ENCODE measurements at regions not wholly inside any gene's neighbourhood (a gene's known extent, or its start where the extent isn't known, plus 50 kb on each side); places are given as distances from the start of the nearest gene placed in this dataset.

- no peak for DNase-seq (ENCODE audit: low read depth)
Observed at GRCh38 chr10:123557366-123558108, 108.6 kb upstream of the GPR26 start.

GRCh38 chr10:123558651-123559050 lies 107.5 kb upstream of the GPR26 start:
- DNase-seq (ENCODE audit: low read depth) = no peak

GRCh38 chr10:123559066-123559822 lies 106.9 kb upstream of the GPR26 start:
- no peak for DNase-seq (ENCODE audit: low read depth)

GRCh38 chr10:123559823-123560092 lies 106.4 kb upstream of the GPR26 start:
- DNase-seq (ENCODE audit: low read depth) = no peak

GRCh38 chr10:123560301-123561140 lies 105.6 kb upstream of the GPR26 start:
- no peak for DNase-seq (ENCODE audit: low read depth)

- no peak for DNase-seq (ENCODE audit: low read depth)
Observed at GRCh38 chr10:123561141-123561440, 105.1 kb upstream of the GPR26 start.

- no peak for DNase-seq (ENCODE audit: low read depth)
Observed at GRCh38 chr10:123562387-123562786, 103.8 kb upstream of the GPR26 start.

- DNase-seq (ENCODE audit: low read depth) = no peak
Observed at GRCh38 chr10:123562811-123563580, 103.2 kb upstream of the GPR26 start.

GRCh38 chr10:123563581-123563855 lies 102.6 kb upstream of the GPR26 start:
- DNase-seq (ENCODE audit: low read depth) = no peak

GRCh38 chr10:123563994-123564393 lies 102.2 kb upstream of the GPR26 start:
- no peak for DNase-seq (ENCODE audit: low read depth)

GRCh38 chr10:123564631-123565030 lies 101.5 kb upstream of the GPR26 start:
- no peak for DNase-seq (ENCODE audit: low read depth)

GRCh38 chr10:123565691-123566660 lies 100.2 kb upstream of the GPR26 start:
- DNase-seq (ENCODE audit: low read depth) = no peak

- no peak for DNase-seq (ENCODE audit: low read depth)
Observed at GRCh38 chr10:123567984-123568739, 98.0 kb upstream of the GPR26 start.

GRCh38 chr10:123568751-123569150 lies 97.4 kb upstream of the GPR26 start:
- DNase-seq (ENCODE audit: low read depth) = no peak

- DNase-seq (ENCODE audit: low read depth) = no peak
Observed at GRCh38 chr10:123569436-123570035, 96.6 kb upstream of the GPR26 start.

- no peak for DNase-seq (ENCODE audit: low read depth)
Observed at GRCh38 chr10:123570051-123570897, 95.9 kb upstream of the GPR26 start.

- DNase-seq (ENCODE audit: low read depth) = no peak
Observed at GRCh38 chr10:123570898-123571515, 95.1 kb upstream of the GPR26 start.

GRCh38 chr10:123571978-123572377 lies 94.2 kb upstream of the GPR26 start:
- DNase-seq (ENCODE audit: low read depth) = no peak

All from HS-5 (cell line).